ENCODE measurements at regions not wholly inside any gene's neighbourhood (a gene's known extent, or its start where the extent isn't known, plus 50 kb on each side); places are given as distances from the start of the nearest gene placed in this dataset.
A peak's percentile ranks its signal among the peaks of the same experiment; 100 is the strongest.
"Not testable (repeated sequence)": the region's sequence is repeated elsewhere in the genome, so short reads cannot be mapped to it uniquely, and the experiment has no call there.

GRCh38 chrX:97858592-97858991, 974.9 kb downstream of the RPA4 start:
- DNase-seq (ENCODE audit: low spot score), result no peak

- DNase-seq (ENCODE audit: low spot score), result peak; percentile 54
Observed at GRCh38 chrX:97860226-97860625, 976.5 kb downstream of the RPA4 start.

GRCh38 chrX:97863261-97863660, 979.6 kb downstream of the RPA4 start:
- DNase-seq (ENCODE audit: low spot score), result no peak

- DNase-seq (ENCODE audit: low spot score), result no peak
Observed at GRCh38 chrX:97867266-97867665, 983.6 kb downstream of the RPA4 start.

- no peak for DNase-seq (ENCODE audit: low spot score)
Observed at GRCh38 chrX:97876697-97877407, 993.1 kb downstream of the RPA4 start.

GRCh38 chrX:97882306-97882705, 998.6 kb downstream of the RPA4 start:
- DNase-seq (ENCODE audit: low spot score), result no peak

GRCh38 chrX:97895751-97896150, 1012.0 kb downstream of the RPA4 start:
- DNase-seq (ENCODE audit: low spot score), result peak; percentile 47

- DNase-seq (ENCODE audit: low spot score), result no peak
Observed at GRCh38 chrX:97897998-97898397, 1014.3 kb downstream of the RPA4 start.

GRCh38 chrX:97898798-97899197, 1015.1 kb downstream of the RPA4 start:
- DNase-seq (ENCODE audit: low spot score), result peak; percentile 16

- DNase-seq (ENCODE audit: low spot score), result no peak
Observed at GRCh38 chrX:97907791-97908190, 1024.1 kb downstream of the RPA4 start.

GRCh38 chrX:97909245-97909644, 1025.5 kb downstream of the RPA4 start:
- DNase-seq (ENCODE audit: low spot score), result no peak

- DNase-seq (ENCODE audit: low spot score), result not testable (repeated sequence)
Observed at GRCh38 chrX:97915390-97915789, 1031.7 kb downstream of the RPA4 start.

- DNase-seq (ENCODE audit: low spot score), result not testable (repeated sequence)
Observed at GRCh38 chrX:97921223-97921622, 1037.5 kb downstream of the RPA4 start.

GRCh38 chrX:97931586-97931985, 1047.9 kb downstream of the RPA4 start:
- no peak for DNase-seq (ENCODE audit: low spot score)

GRCh38 chrX:97936296-97936695, 1052.6 kb downstream of the RPA4 start:
- no peak for DNase-seq (ENCODE audit: low spot score)

- no peak for DNase-seq (ENCODE audit: low spot score)
Observed at GRCh38 chrX:97938706-97939105, 1055.0 kb downstream of the RPA4 start.

- DNase-seq (ENCODE audit: low spot score), result peak; percentile 3
Observed at GRCh38 chrX:97968376-97969163, 1084.9 kb downstream of the RPA4 start.

- no peak for DNase-seq (ENCODE audit: low spot score)
Observed at GRCh38 chrX:97984641-97985040, 1100.9 kb downstream of the RPA4 start.

- no peak for DNase-seq (ENCODE audit: low spot score)
Observed at GRCh38 chrX:97985096-97985495, 1101.4 kb downstream of the RPA4 start.

- no peak for DNase-seq (ENCODE audit: low spot score)
Observed at GRCh38 chrX:97987979-97988378, 1104.3 kb downstream of the RPA4 start.

- DNase-seq (ENCODE audit: low spot score), result no peak
Observed at GRCh38 chrX:97995834-97996233, 1112.1 kb downstream of the RPA4 start.

GRCh38 chrX:98028691-98029090, 1145.0 kb downstream of the RPA4 start:
- no peak for DNase-seq (ENCODE audit: low spot score)

GRCh38 chrX:98029861-98030260, 1146.2 kb downstream of the RPA4 start:
- no peak for DNase-seq (ENCODE audit: low spot score)

GRCh38 chrX:98057176-98057575, 1173.5 kb downstream of the RPA4 start:
- DNase-seq (ENCODE audit: low spot score), result no peak

All from kidney capillary endothelial cell (primary cell).